Sigmoid colon (tissue), 4 donors: ENCODE measurements at regions not wholly inside any gene's neighbourhood (a gene's known extent, or its start where the extent isn't known, plus 50 kb on each side); places are given as distances from the start of the nearest gene placed in this dataset.

Experiments
- CTCF ChIP-seq, 4 experiments: fragments of 450-650 bp in 3 of 4; fragments of 200-600 bp in 1 of 4; IDR thresholded peaks; one replicate each; pipeline ENCODE4 v1.5.1; 2016 to 2019; ENCODE audit warnings: antibody characterized with exemption in 4 of 4, mild to moderate bottlenecking in 3 of 4, moderate library complexity in 2 of 4
- EP300 ChIP-seq, 4 donors: sonication (generic); formaldehyde crosslinking; IDR thresholded peaks; one replicate each; pipeline ENCODE4 v1.6.1; 2017; ENCODE audit warnings: antibody characterized with exemption in 4 of 4
- POLR2A ChIP-seq, 2 donors: fragments of 450-650 bp; IDR thresholded peaks; one replicate each; pipeline ENCODE4 v1.6.1; 2016; ENCODE audit warnings: antibody characterized with exemption in 2 of 2, mild to moderate bottlenecking in 2 of 2, moderate library complexity in 2 of 2

GRCh38 chr4:77395481-77395880 lies 210.1 kb upstream of the CXCL13 start:
- TF ChIP-seq CTCF (IDR thresholded peaks at IDR 0.05) = no peak
- no peak for TF ChIP-seq POLR2A (IDR thresholded peaks at IDR 0.05)
- TF ChIP-seq EP300 (IDR thresholded peaks at IDR 0.05) = no peak
